Right lobe of liver (tissue), 4 donors: ENCODE measurements at regions not wholly inside any gene's neighbourhood (a gene's known extent, or its start where the extent isn't known, plus 50 kb on each side); places are given as distances from the start of the nearest gene placed in this dataset.

Experiments
- POLR2A ChIP-seq: fragments of 450-650 bp; IDR thresholded peaks from one replicate; pipeline ENCODE4 v1.6.1; 2017; ENCODE audit warnings: antibody characterized with exemption, mild to moderate bottlenecking
- TF ChIP-seq, protein P1 (sequence below), 4 donors: fragments of 200-600 bp in 3 of 4; fragments of 450-650 bp in 1 of 4; IDR thresholded peaks; one replicate each; pipeline versions ENCODE4 v1.5.1 to v1.8.0; 2016 to 2022; ENCODE audit warnings: antibody characterized with exemption in 4 of 4, mild to moderate bottlenecking in 2 of 4
- donor health status: DM: no; HTN: no; CAD: no.
- donor health status: DM: no; HTN: no; CAD: no.
- donor health status: DM: no; HTN: yes; CAD: no.

- TF ChIP-seq, protein P1, sequence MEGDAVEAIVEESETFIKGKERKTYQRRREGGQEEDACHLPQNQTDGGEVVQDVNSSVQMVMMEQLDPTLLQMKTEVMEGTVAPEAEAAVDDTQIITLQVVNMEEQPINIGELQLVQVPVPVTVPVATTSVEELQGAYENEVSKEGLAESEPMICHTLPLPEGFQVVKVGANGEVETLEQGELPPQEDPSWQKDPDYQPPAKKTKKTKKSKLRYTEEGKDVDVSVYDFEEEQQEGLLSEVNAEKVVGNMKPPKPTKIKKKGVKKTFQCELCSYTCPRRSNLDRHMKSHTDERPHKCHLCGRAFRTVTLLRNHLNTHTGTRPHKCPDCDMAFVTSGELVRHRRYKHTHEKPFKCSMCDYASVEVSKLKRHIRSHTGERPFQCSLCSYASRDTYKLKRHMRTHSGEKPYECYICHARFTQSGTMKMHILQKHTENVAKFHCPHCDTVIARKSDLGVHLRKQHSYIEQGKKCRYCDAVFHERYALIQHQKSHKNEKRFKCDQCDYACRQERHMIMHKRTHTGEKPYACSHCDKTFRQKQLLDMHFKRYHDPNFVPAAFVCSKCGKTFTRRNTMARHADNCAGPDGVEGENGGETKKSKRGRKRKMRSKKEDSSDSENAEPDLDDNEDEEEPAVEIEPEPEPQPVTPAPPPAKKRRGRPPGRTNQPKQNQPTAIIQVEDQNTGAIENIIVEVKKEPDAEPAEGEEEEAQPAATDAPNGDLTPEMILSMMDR (IDR thresholded peaks at IDR 0.05): no peak
- no peak for TF ChIP-seq POLR2A
These were observed 192.7 kb downstream of the DIPK2A start for GRCh38 chr3:144164352-144164751.
